ENCODE measurements at regions not wholly inside any gene's neighbourhood (a gene's known extent, or its start where the extent isn't known, plus 50 kb on each side); places are given as distances from the start of the nearest gene placed in this dataset.

- H3K36me3 ChIP-seq (ENCODE audit: insufficient read depth): no peaks in the 10 kb centered on the region
- H3K27ac Mint-ChIP-seq: no peak overlapping the region
- TF ChIP-seq NANOG (IDR thresholded peaks at IDR 0.05; ENCODE audit: borderline replicate concordance) (no peak), ZNF462 (CRISPR knock-in tag; IDR thresholded peaks at IDR 0.05) (no peak), CTCF (conservative IDR thresholded peaks at IDR 0.05; ENCODE audit: low read depth in 2 of 2) (no peak), EZH2phosphoT487 (IDR thresholded peaks at IDR 0.05; ENCODE audit: unreplicated experiment) (no peak), ZNF114 (CRISPR knock-in tag; IDR thresholded peaks at IDR 0.05) (no peak), ETS1 (IDR thresholded peaks at IDR 0.05) (no peak), ZNF331 (CRISPR knock-in tag; IDR thresholded peaks at IDR 0.05; ENCODE audit: low read depth) (no peak), CREB1 (CRISPR knock-in tag; IDR thresholded peaks at IDR 0.05; ENCODE audit: low read depth) (no peak), EZH2 (IDR thresholded peaks at IDR 0.05; ENCODE audit: low read depth, unreplicated experiment) (no peak)
- no peak for ATAC-seq
- H4K20me1 ChIP-seq (replicated peaks; ENCODE audit: insufficient read depth): no peaks in the 10 kb centered on the region
- no peak for DNase-seq (ENCODE audit: low spot score)
- no peak overlapping the region for H3K4me3 Mint-ChIP-seq
- no peak overlapping the region for H3K27ac ChIP-seq (ENCODE audit: low read depth)
- no peaks in the 10 kb centered on the region for H3K27me3 Mint-ChIP-seq (ENCODE audit: insufficient read depth, low read depth, poor library complexity)
- no peaks in the 10 kb centered on the region for H3F3A ChIP-seq (replicated peaks; ENCODE audit: low read depth)
- no peaks in the 10 kb centered on the region for H3K27me3 ChIP-seq (ENCODE audit: insufficient read depth)
- H3K9me3 Mint-ChIP-seq: no peaks in the 10 kb centered on the region; the same call in 2 of the 3 replicates
- H2AFZ ChIP-seq: no peak overlapping the region
- H3K36me3 Mint-ChIP-seq (ENCODE audit: low read depth): no peaks in the 10 kb centered on the region
- no peaks in the 10 kb centered on the region for H3K4me1 Mint-ChIP-seq
- H3K4me1 ChIP-seq (ENCODE audit: insufficient read depth): no peaks in the 10 kb centered on the region
- H3K9me2 ChIP-seq (ENCODE audit: insufficient read depth): 0 out of 2 replicates have a peak, but pooled peaks cover 9% of the 10 kb centered on the region
- H3K79me2 ChIP-seq (replicated peaks; ENCODE audit: insufficient read depth): no peaks in the 10 kb centered on the region
- no peak overlapping the region for H3K4me2 ChIP-seq
- no peak overlapping the region for H3K4me3 ChIP-seq
Observed at GRCh38 chr1:208393826-208394225, 149.6 kb upstream of the PLXNA2 start.

Measured in GM23338 (cell line).